ENCODE measurements at regions not wholly inside any gene's neighbourhood (a gene's known extent, or its start where the extent isn't known, plus 50 kb on each side); places are given as distances from the start of the nearest gene placed in this dataset.

GRCh38 chr7:16320099-16320660 is 101.2 kb downstream of the CRPPA start:
- no peak for DNase-seq (ENCODE audit: low spot score)

- DNase-seq (ENCODE audit: low spot score) = no peak
These were observed 102.1 kb downstream of the CRPPA start for GRCh38 chr7:16318989-16319915.

GRCh38 chr7:16318463-16318862 is 102.9 kb downstream of the CRPPA start:
- DNase-seq (ENCODE audit: low spot score) = no peak

GRCh38 chr7:16317406-16317805 is 103.9 kb downstream of the CRPPA start:
- DNase-seq (ENCODE audit: low spot score) = no peak

- no peak for DNase-seq (ENCODE audit: low spot score)
These were observed 106.1 kb downstream of the CRPPA start for GRCh38 chr7:16315280-16315679.

DNA sequence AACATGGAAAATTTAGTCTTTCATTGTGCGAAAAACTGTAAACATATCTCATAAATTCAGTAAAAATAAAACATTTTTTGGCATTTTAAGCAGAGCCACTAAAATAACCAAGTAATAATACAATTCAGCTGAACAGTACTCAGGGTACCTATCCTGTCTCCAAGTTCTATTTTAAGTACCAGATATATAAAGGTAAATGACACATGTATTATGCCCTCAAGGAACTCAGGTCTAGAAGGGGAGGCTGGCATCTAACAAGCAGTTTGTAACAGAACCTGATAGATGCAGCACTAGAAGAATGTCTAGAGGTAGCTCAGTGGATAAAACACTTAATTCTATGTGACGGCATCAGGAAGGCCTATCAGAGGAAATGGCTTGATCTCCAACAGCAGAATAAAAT is 112.2 kb downstream of the CRPPA start:
- DNase-seq (ENCODE audit: low spot score) = no peak

DNA sequence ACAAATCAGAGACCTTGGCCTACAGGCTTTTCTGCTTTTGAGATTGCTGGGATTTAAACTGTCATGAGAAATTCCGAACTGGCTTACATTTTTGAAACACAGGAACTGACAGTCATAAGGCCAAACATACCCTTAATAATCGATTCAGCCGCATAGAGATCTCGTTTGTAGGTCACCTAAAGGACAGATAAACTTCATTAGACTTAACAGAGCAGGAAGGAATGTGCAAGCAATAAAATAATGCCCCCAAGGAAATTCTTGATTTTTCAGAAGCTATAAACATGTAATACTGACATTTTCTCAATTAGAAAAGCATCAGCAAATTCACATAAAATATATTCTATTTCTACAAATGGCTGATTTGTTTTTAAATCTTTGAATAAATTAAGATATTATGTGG is 120.0 kb downstream of the CRPPA start:
- no peak for DNase-seq (ENCODE audit: low spot score)

DNA sequence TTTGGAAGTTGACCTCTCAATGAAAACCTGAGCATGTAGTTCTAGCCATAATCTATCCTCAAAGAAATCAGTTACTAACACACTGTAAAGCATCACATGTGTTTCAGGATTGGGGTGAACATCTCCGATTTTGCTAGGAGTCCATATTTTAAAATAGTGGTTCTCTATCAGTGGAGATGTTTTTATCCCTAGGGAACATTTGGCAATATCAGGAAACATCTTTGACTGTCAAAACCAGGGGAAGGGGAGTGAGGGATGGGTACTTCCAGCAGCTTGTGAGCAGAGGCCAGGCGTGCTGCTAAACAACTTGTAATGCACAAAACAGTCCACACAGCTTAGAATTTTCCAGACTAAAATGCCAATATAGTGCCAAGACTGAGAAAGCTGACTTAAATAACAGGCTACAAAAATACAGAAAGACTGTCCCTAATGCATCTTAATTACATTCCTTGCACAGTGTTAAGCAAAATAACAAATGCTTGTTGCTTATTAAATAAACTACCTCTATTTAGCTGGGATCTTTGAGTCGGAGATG is 120.9 kb downstream of the CRPPA start:
- DNase-seq (ENCODE audit: low spot score) = no peak

DNA sequence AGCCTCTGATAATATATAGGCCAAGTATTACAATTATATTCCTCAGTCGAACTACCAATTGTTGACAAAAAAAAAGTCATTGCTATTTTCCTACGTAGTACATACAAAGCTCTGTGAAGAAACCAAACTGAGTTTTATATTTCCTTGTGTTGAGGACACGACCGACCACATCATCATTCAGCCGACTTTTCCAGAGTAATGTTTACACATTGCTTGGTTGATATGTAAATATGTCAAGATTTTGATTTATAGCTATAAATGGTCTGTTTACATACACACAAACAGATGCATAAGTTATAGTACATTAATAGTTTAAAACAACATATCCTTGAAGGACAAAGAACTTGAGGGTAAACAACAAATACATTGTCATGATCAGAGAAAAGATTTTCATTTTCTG is 121.5 kb downstream of the CRPPA start:
- DNase-seq (ENCODE audit: low spot score) = no peak

- no peak for DNase-seq (ENCODE audit: low spot score)
These were observed 123.1 kb downstream of the CRPPA start for GRCh38 chr7:16298221-16298620.

GRCh38 chr7:16295558-16295957 is 125.8 kb downstream of the CRPPA start:
- no peak for DNase-seq (ENCODE audit: low spot score)

DNA sequence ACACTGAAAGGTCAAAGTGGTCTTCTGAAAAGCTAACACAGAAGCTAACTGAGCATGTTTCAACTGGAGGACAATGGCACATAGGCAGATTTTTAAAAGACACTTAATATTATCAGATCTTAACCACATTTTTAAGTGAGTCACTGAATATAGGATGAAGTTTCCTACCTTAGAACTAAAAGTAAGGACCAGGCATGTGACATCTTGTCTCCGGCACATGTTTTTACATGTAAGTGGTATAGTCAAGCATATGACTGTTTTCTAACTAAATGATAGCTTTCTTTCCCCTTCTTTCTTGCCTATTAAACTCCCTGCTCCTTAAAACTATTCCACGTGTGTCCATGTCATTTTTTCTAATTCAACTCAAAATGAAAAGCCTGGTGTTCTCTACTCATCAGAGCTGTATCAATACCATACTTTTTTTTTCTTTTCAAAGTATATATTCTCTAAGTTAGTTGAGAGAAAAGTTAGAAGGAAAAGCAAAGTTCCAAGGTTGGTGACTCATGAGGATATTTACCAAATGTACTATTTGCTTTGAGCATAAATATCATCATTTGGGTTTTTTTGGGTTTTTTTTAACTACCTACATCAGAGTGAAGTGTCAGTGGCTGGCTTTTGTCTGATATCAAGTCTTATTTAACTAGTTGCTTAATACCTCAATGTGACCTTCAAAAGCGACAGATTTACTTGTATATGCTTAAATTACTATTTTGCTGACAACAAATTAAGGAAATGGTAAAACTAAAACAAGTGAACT is 127.5 kb downstream of the CRPPA start:
- DNase-seq (ENCODE audit: low spot score) = no peak

DNA sequence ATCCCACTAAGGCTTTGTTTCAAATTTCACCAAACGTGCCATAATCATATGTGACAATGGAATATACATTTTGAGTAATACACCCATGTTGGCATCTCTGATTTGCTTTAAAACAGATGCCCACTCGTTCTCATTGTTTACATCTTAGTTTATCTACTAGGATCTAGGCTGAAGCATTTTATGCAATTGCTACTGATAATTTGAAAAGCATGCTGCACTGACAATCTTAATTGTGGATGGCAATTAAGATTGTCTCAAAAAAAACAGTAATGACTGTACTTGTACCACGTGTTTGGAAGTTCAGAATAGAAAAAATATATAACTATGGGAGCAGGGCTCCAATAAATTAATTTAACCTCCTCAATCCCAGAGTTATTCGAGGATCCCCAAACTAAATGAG is 136.8 kb downstream of the CRPPA start:
- no peak for DNase-seq (ENCODE audit: low spot score)

- no peak for DNase-seq (ENCODE audit: low spot score)
These were observed 143.1 kb downstream of the CRPPA start for GRCh38 chr7:16278167-16278787.

DNA sequence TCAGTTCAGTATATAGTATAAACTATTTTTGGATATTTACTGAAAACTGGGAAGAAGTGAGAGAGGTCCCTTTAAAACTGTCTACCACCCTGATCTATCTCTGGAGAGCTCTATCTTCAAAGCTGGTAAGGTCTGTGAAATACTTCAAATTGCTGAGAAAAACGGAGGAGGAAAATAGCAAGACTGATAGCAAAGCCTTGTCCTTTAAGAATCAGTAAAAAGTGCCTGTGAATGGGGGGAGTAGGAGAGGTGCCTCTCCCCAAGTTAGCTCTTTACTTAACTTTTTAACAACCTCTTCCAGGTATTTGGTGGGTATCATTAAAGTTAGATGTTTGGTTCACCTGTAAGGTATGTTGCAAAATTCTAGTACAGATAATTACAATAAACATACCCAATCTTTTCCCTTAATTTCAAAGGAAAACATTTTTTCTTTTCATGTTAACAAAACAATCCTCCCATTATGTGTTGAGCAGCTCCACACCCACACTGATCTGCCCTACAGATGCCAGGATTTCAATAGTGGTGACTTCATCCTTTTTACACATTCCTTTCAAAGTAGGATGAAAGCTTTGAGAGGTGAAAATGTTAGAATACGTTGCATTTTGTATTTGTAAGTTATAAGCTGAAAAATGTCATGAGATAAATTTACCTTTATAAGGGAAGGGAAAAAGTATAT is 149.2 kb downstream of the CRPPA start:
- no peak for DNase-seq (ENCODE audit: low spot score)

GRCh38 chr7:16271355-16271915 is 149.9 kb downstream of the CRPPA start:
- no peak for DNase-seq (ENCODE audit: low spot score)

DNA sequence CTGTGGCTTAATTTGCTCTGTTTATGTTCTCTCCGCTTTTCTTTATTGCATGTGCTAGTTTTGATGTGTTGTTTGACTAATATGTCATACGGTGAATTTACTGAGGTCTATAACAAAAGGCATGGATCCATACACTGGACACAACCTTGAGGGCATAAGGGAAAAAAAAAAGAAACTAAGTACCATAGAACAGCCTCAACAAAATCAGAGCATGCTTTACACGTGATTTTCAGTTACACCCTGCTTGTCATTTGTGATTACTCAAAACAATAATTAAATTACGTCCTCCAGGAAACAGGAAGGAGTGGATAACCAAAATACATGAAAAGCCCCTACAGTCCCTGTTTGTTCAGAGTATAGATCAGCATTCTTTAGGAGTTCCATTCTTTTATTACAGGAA is 150.5 kb downstream of the CRPPA start:
- no peak for DNase-seq (ENCODE audit: low spot score)

DNA sequence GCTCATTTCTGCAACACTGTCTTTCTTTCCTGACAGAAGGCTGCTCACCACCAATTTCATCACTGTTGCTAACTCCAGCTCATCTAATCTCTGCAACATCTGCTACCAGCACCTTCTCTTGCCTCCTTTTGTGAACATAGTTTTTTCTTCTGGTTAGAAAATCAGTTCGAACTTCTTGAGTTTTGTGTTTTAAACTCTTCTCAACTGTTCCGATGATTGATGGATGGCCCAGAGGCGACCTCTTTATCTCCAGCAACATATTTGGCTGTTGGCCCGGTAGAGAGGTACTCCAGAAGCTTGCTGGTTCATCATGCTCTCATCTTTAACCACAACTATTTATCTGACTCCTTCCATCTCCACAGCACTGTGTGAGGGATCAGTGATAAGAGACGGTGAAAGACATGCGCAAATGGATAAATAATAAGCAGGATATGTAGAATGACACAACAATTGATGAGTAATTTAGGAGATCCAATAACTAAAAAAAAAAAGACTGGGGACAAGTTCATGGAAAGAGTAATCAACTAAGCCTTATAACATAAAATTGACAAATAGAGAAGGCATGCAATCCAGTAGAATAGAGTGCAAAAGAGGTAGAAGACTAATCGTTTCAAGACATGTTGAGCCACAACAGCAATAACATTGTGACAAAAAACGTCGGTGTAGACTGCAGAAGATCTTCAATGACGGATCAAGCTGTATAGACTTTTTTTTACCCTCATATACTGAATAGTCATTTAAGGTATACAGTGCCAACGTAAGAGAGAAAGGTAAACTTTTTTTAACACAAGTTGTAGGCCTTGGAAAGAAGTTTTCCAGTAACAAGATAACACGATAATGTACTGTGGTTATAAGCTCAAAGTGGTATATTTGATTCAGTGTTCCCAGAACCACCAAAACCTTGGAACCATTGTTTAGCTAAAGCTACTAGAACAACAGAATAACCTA is 152.2 kb downstream of the CRPPA start:
- DNase-seq (ENCODE audit: low spot score) = no peak

DNA sequence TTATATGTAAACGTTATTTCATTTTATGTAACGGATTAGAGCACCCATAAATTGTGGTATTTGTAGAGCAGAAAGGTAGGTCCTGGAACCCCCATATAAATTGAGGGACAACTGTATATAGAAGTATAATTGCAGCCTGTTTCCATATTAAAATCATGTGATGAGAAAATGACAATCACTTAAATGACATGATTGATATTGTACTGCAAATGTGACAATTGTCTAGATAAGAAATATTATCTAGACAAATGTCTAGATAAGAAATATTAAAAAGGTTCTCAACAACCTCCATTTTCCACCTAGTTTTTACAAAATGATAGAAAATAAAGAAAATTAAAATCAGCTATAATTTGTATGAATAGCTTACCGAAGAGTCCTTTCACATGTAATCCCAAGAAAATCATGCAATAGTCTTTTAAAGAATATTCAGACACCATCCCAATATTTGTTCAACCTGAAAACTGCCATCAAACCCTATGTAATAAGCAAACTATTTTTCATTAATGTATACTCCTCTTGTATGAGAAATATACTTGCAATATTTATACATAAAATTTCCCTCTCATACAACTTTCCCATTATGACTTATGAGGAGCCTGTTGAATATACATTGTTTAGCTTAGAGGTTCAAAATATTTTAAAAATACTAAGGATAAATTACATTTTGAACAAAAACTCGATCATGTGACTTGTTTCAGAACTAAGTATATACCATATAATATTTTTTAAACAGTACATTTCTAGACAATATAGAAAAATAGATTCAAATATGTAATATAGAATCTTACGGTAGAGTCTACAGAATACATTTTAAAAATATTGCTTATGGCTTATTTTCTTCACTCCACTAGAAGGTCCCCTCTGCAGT is 153.2 kb downstream of the CRPPA start:
- DNase-seq (ENCODE audit: low spot score) = no peak
